ENCODE measurements at regions not wholly inside any gene's neighbourhood (a gene's known extent, or its start where the extent isn't known, plus 50 kb on each side); places are given as distances from the start of the nearest gene placed in this dataset.
"Not testable (repeated sequence)": the region's sequence is repeated elsewhere in the genome, so short reads cannot be mapped to it uniquely, and the experiment has no call there.

DNA sequence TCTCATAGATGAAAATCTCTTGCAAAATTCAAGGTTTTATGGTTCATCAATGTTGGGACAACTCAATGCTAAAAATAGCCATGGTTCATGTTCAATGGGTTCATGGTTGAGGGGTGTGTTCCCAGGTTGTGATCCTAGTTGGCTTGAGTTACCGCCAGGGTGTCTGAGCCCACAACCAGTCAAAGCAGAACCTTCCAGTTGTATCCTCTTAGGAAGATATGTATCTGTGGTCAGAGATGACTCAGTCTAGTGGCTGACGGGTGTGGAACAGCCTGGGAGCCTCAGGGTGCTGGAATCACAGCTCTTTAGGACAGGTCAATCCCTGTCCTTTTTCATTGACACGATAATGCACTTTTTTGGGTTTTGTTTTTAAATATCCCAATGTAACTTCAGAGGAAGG is 192.3 kb upstream of the NR3C2 start:
- TF ChIP-seq Cebpa-rat (IDR thresholded peaks at IDR 0.05): no peak
- Histone ChIP-seq H3K9ac (no peak overlapping the region), H3K27ac (no peak overlapping the region), H4K20me1 (no peaks in the 10 kb centered on the region), H3K36me3 (no peaks in the 10 kb centered on the region), H3K27me3 (no peaks in the 10 kb centered on the region), H3K4me2 (no peak overlapping the region), H3K4me3 (no peak overlapping the region), H3K4me1 (no peaks in the 10 kb centered on the region), H3K9me3 (replicated peaks in 1 of 11) (peaks cover 29 to 44% (median 37%) of the 10 kb centered on the region in 11 experiments)

DNA sequence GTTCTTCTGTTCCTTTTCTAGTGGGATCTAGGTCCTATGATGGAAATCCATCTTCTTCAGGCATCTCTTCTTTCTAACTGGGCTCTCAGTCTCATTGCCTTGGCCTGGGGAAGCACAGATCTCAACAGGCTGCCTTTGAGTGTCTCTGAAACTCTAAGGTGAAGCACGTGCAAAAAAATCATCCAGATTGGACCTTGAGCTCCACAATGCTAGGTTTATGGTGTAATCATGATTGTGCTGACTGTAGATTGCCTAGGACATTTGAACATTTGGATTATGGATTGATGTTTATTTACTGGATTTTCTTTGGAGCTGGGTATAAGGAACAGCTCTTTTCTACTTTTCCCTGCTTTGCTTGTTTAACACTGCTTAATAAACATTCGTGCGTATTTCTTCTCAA is 191.5 kb upstream of the NR3C2 start:
- Histone ChIP-seq H3K27me3 (no peaks in the 10 kb centered on the region), H3K4me1 (no peaks in the 10 kb centered on the region), H3K4me3 (no peak overlapping the region), H3K36me3 (no peaks in the 10 kb centered on the region), H3K9ac (no peak overlapping the region), H3K27ac (no peak overlapping the region), H3K9me3 (replicated peaks in 1 of 11) (peaks cover 26 to 38% (median 31%) of the 10 kb centered on the region in 11 experiments), H3K4me2 (no peak overlapping the region), H4K20me1 (no peaks in the 10 kb centered on the region)
- TF ChIP-seq Cebpa-rat (IDR thresholded peaks at IDR 0.05): no peak

DNA sequence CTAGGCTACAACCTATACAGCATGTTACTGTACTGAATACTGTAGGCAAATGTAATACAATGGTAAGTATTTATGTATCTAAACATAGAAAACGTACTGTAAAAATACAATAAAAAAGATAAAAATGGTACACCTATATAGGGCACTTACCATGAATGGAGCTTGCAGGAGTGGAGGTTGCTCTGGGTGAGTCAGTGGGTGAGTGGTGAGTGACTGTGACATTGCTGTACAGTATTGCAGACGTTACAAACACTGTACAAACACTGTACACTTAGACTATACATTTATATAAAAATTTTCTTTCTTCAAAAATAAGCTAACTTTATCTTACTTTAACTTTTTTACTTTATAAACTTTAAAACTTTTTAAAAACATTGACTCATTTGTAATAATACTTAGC is 190.3 kb upstream of the NR3C2 start:
- Histone ChIP-seq H3K9me3 (replicated peaks in 1 of 11) (peaks cover 13 to 26% (median 18%) of the 10 kb centered on the region in 11 experiments), H3K36me3 (no peaks in the 10 kb centered on the region), H3K4me3 (no peak overlapping the region), H3K4me1 (no peaks in the 10 kb centered on the region), H3K27me3 (no peaks in the 10 kb centered on the region), H3K27ac (no peak overlapping the region), H4K20me1 (no peaks in the 10 kb centered on the region), H3K9ac (no peak overlapping the region), H3K4me2 (no peak overlapping the region)
- no peak for TF ChIP-seq Cebpa-rat (IDR thresholded peaks at IDR 0.05)

DNA sequence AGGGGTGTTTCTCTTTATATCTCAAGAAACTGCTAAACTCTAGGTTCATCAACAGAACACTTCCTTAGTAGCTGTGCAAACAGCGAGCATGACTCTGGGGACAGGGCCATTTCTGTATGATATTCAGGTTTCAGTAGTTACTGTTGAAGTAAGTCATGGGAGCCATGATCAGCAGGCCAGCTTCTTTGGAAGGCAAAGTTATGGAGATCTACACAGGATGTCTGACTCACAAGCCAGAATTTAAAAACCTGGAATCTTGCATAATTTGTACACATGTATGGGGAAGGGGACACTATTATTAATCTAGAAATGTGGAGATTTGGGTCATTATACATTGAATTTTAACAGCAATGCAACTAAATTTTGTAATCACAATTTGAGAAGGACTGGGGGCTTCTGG is 187.8 kb upstream of the NR3C2 start:
- Histone ChIP-seq H3K27ac (no peak overlapping the region), H3K9ac (no peak overlapping the region), H3K36me3 (no peaks in the 10 kb centered on the region), H4K20me1 (no peaks in the 10 kb centered on the region), H3K4me1 (no peaks in the 10 kb centered on the region), H3K27me3 (no peaks in the 10 kb centered on the region), H3K4me3 (no peak overlapping the region), H3K9me3 (replicated peaks in 1 of 11) (peaks cover 0 to 3% (median 0%) of the 10 kb centered on the region in 11 experiments; a peak in 1 of 22 replicates), H3K4me2 (no peak overlapping the region)
- no peak for TF ChIP-seq Cebpa-rat (IDR thresholded peaks at IDR 0.05)

DNA sequence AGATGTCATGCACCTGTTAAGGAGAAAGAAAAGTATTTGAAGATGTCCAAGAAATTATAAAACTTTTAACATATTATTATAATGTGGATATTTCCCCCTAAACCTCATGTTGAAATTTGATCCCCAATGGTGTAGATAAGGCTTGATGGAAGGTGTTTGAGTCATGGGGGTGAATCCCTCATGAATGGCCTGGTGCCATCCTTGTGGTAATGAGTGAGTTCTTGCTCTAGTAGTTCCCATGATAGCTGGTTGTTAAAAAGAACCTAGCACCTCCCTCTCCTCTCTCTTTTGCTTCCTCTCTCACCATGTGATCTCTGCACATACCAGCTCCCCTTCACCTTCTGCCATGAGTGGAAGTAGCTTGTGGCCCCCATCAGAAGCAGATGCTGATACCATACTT is 176.6 kb upstream of the NR3C2 start:
- no peaks in the 10 kb centered on the region for H3K27me3 ChIP-seq
- H3K4me2 ChIP-seq: no peak overlapping the region
- H3K4me3 ChIP-seq: no peak overlapping the region
- TF ChIP-seq Cebpa-rat (IDR thresholded peaks at IDR 0.05): no peak
- H3K27ac ChIP-seq: no peak overlapping the region
- no peaks in the 10 kb centered on the region for H3K4me1 ChIP-seq
- no peaks in the 10 kb centered on the region for H4K20me1 ChIP-seq
- no peaks in the 10 kb centered on the region for H3K36me3 ChIP-seq
- H3K9me3 ChIP-seq (replicated peaks in 1 of 11): peaks cover 0 to 12% (median 5%) of the 10 kb centered on the region in 11 experiments; a peak in 8 of 22 replicates
- H3K9ac ChIP-seq: no peak overlapping the region

DNA sequence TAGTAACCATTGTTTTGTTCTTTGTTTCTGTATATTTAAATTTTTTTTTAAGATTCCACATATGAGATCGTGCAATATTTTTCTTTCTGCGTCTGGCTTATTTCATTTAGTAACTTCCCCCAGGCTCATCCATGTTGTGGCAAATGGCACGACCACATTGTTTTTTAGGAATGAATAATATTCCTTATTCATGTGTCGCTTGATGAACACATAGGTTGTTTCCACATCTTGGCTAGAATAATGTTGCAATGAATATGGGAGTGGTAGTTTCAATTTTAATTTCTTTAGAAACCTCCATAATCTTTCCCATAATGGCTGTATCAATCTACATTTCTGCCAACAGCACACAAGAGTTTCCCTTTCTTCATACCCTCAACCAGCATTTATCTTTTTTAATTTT is 166.8 kb upstream of the NR3C2 start:
- Histone ChIP-seq H4K20me1 (no peaks in the 10 kb centered on the region), H3K36me3 (no peaks in the 10 kb centered on the region), H3K4me3 (no peak overlapping the region), H3K27me3 (no peaks in the 10 kb centered on the region), H3K4me1 (no peaks in the 10 kb centered on the region), H3K9me3 (replicated peaks in 1 of 11) (no peaks in the 10 kb centered on the region), H3K27ac (no peak overlapping the region), H3K9ac (no peak overlapping the region), H3K4me2 (no peak overlapping the region)
- TF ChIP-seq Cebpa-rat (IDR thresholded peaks at IDR 0.05): no peak

DNA sequence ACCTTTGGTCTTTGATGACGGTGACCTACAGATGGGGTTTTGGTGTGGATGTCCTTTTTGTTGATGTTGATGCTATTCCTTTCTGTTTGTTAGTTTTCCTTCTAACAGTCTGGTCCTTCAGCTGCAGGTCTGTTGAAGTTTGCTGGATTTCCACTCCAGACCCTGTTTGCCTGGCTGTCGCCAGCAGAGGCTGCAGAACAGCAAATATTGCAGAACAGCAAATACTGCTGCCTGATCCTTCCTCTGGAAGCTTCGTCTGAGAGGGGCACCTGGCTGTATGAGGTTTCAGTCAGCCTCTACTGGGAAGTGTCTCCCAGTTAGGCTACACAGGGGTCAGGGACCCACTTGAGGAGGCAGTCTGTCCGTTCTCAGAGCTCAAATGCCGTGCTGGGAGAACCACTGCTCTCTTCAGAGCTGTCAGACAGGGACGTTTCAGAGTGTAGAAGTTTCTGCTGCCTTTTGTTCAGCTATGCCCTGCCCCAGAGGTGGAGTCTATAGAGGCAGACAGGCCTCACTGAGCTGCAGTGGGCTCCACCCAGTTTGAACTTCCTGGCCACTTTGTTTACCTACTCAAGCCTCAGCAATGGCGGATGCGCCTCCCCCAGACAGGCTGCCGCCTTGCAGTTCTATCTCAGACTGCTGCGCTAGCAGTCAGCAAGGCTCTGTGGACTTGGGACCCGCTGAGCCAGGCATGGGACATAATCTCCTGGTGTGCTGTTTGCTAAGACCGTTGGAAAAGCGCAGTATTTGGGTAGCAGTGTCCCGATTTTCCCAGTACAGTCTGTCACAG is 156.4 kb upstream of the NR3C2 start:
- peaks cover 7 to 27% (median 20%) of the 10 kb centered on the region in 11 experiments; a peak in 19 of 22 replicates for H3K9me3 ChIP-seq (replicated peaks in 1 of 11)
- H3K4me3 ChIP-seq, H4K20me1 ChIP-seq, H3K36me3 ChIP-seq, H3K9ac ChIP-seq, H3K4me1 ChIP-seq, H3K27me3 ChIP-seq, H3K4me2 ChIP-seq, H3K27ac ChIP-seq: not testable (repeated sequence)

DNA sequence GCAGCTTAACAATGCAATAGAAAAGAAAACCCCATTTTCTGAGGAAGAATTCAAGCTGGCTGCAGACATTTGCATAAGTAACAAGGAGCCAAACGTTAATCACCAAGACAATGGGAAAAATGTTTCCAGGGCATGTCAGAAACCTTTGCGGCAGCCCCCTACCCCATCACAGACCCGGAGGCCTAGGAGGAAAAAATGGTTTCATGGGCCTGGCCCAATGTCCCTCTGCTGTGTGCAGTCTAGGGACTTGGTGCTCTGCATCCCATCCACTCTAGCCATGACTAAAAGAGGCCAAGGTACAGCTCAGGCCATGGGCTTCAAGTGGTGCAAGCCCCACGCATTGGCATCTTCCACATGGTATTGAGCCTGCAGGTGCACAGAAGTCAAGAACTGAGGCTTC is 147.0 kb upstream of the NR3C2 start:
- no peaks in the 10 kb centered on the region for H3K36me3 ChIP-seq
- H3K9ac ChIP-seq: no peak overlapping the region
- no peak overlapping the region for H3K4me2 ChIP-seq
- no peaks in the 10 kb centered on the region for H3K4me1 ChIP-seq
- H3K27ac ChIP-seq: no peak overlapping the region
- no peak overlapping the region for H3K4me3 ChIP-seq
- H3K27me3 ChIP-seq: no peaks in the 10 kb centered on the region
- H4K20me1 ChIP-seq: no peaks in the 10 kb centered on the region
- H3K9me3 ChIP-seq (replicated peaks in 1 of 11): peaks cover 9 to 24% (median 16%) of the 10 kb centered on the region in 11 experiments
- no peak for TF ChIP-seq Cebpa-rat (IDR thresholded peaks at IDR 0.05)

DNA sequence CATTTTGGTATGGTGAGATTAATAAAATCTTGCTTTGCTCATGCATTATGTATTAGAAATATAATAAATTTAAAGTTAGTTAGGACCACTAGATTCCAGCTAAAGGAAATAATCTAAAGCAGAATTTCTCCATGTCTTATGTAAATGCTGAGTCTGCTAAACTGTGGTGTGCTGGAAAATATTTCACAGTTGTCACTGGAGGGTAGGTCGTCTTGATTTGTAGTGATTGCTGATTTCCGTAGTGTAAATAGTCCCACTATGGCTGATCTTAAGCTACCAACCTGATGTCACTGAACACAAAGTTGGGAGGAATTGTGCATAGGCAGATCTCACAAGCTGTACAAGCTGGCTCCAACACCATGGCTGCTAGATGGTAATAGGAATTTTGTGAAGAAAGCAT is 133.4 kb upstream of the NR3C2 start:
- peaks cover 0 to 9% (median 2%) of the 10 kb centered on the region in 11 experiments; a peak in 6 of 22 replicates for H3K9me3 ChIP-seq (replicated peaks in 1 of 11)
- no peak overlapping the region for H3K4me2 ChIP-seq
- no peak overlapping the region for H3K4me3 ChIP-seq
- TF ChIP-seq Cebpa-rat (IDR thresholded peaks at IDR 0.05): no peak
- no peak overlapping the region for H3K27ac ChIP-seq
- no peaks in the 10 kb centered on the region for H3K27me3 ChIP-seq
- H3K9ac ChIP-seq: no peak overlapping the region
- H3K36me3 ChIP-seq: no peaks in the 10 kb centered on the region
- no peaks in the 10 kb centered on the region for H3K4me1 ChIP-seq
- no peaks in the 10 kb centered on the region for H4K20me1 ChIP-seq

DNA sequence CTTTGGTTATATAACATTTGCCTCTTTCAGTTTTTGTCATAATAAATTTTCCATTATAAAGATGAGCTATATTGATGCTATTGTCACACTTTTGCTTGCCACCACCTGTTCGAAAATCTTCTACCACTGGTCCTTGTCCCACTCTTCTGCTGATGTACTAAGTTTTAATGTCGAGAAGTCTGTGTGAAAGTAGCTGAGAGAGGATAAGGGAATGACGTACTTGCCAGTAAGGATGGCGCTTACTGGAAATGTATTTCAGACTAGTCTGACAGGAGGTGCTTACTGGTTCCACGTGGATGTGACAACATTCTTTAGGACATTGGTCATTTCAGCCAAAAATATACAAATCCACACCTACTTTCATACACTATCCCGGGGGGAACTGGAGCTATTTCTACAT is 132.7 kb upstream of the NR3C2 start:
- Histone ChIP-seq H3K4me3 (no peak overlapping the region), H3K27me3 (no peaks in the 10 kb centered on the region), H3K36me3 (no peaks in the 10 kb centered on the region), H4K20me1 (no peaks in the 10 kb centered on the region), H3K9ac (no peak overlapping the region), H3K4me1 (no peaks in the 10 kb centered on the region), H3K9me3 (replicated peaks in 1 of 11) (peaks cover 2 to 13% (median 8%) of the 10 kb centered on the region in 11 experiments; a peak in 17 of 22 replicates), H3K27ac (no peak overlapping the region), H3K4me2 (no peak overlapping the region)
- TF ChIP-seq Cebpa-rat (IDR thresholded peaks at IDR 0.05): no peak
